ENCODE measurements at regions not wholly inside any gene's neighbourhood (a gene's known extent, or its start where the extent isn't known, plus 50 kb on each side); places are given as distances from the start of the nearest gene placed in this dataset.
A peak's percentile ranks its signal among the peaks of the same experiment; 100 is the strongest.
"Not testable (repeated sequence)": the region's sequence is repeated elsewhere in the genome, so short reads cannot be mapped to it uniquely, and the experiment has no call there.

- DNase-seq, result not testable (repeated sequence)
Measured at GRCh38 chr10:46749470-46749869, 161.8 kb upstream of the PTPN20 start.

GRCh38 chr10:46753763-46754162 lies 157.5 kb upstream of the PTPN20 start:
- not testable (repeated sequence) for DNase-seq

GRCh38 chr10:46761471-46761870 lies 149.8 kb upstream of the PTPN20 start:
- DNase-seq, result not testable (repeated sequence)

- DNase-seq, result not testable (repeated sequence)
Measured at GRCh38 chr10:46768515-46769291, 142.5 kb upstream of the PTPN20 start.

GRCh38 chr10:46773178-46773896 lies 137.9 kb upstream of the PTPN20 start:
- DNase-seq, result not testable (repeated sequence)

GRCh38 chr10:46773897-46774236 lies 137.4 kb upstream of the PTPN20 start:
- DNase-seq, result not testable (repeated sequence)

- DNase-seq, result not testable (repeated sequence)
Measured at GRCh38 chr10:46774366-46774765, 136.9 kb upstream of the PTPN20 start.

GRCh38 chr10:46774945-46775667 lies 136.1 kb upstream of the PTPN20 start:
- not testable (repeated sequence) for DNase-seq

GRCh38 chr10:46775668-46776059 lies 135.6 kb upstream of the PTPN20 start:
- DNase-seq, result not testable (repeated sequence)

- peak; percentile 33 for DNase-seq
Measured at GRCh38 chr10:46779571-46779970, 131.7 kb upstream of the PTPN20 start.

GRCh38 chr10:46780164-46780563 lies 131.1 kb upstream of the PTPN20 start:
- peak; percentile 27 for DNase-seq

GRCh38 chr10:46781001-46781400 lies 130.2 kb upstream of the PTPN20 start:
- not testable (repeated sequence) for DNase-seq

GRCh38 chr10:46782001-46782874 lies 129.0 kb upstream of the PTPN20 start:
- peak; percentile 4 for DNase-seq

- DNase-seq, result not testable (repeated sequence)
Measured at GRCh38 chr10:46784665-46785064, 126.6 kb upstream of the PTPN20 start.

GRCh38 chr10:46786125-46786517 lies 125.1 kb upstream of the PTPN20 start:
- DNase-seq, result peak; percentile 1

GRCh38 chr10:46786518-46787320 lies 124.5 kb upstream of the PTPN20 start:
- peak; percentile 73 for DNase-seq

GRCh38 chr10:46787321-46787615 lies 124.0 kb upstream of the PTPN20 start:
- DNase-seq, result peak; percentile 60

- not testable (repeated sequence) for DNase-seq
Measured at GRCh38 chr10:46792657-46793357, 118.4 kb upstream of the PTPN20 start.

- not testable (repeated sequence) for DNase-seq
Measured at GRCh38 chr10:46796351-46796750, 114.9 kb upstream of the PTPN20 start.

GRCh38 chr10:46802010-46802409 lies 109.2 kb upstream of the PTPN20 start:
- DNase-seq, result not testable (repeated sequence)

- DNase-seq, result not testable (repeated sequence)
Measured at GRCh38 chr10:46803082-46803481, 108.1 kb upstream of the PTPN20 start.
